A549 (cell line): ENCODE measurements at regions not wholly inside any gene's neighbourhood (a gene's known extent, or its start where the extent isn't known, plus 50 kb on each side); places are given as distances from the start of the nearest gene placed in this dataset.

Experiments
- CTCF ChIP-seq: fragments of >200 bp; sonication (Bioruptor Twin); formaldehyde crosslinking; IDR thresholded peaks from 3 replicates; pipeline ENCODE4 v1.5.1; 2016
- TP53 ChIP-seq: fragments of 250-450 bp; sonication (Bioruptor Pico); IDR thresholded peaks from 2 replicates; pipeline ENCODE4 v1.5.0; 2021; ENCODE audit warnings: mild to moderate bottlenecking, moderate library complexity

GRCh38 chr1:96290033-96290432 is 431.6 kb upstream of the PTBP2 start:
- TF ChIP-seq CTCF (no peak), TP53 (CRISPR knock-in tag) (no peak)
